ENCODE measurements at regions not wholly inside any gene's neighbourhood (a gene's known extent, or its start where the extent isn't known, plus 50 kb on each side); places are given as distances from the start of the nearest gene placed in this dataset.
A peak's percentile ranks its signal among the peaks of the same experiment; 100 is the strongest.

DNA sequence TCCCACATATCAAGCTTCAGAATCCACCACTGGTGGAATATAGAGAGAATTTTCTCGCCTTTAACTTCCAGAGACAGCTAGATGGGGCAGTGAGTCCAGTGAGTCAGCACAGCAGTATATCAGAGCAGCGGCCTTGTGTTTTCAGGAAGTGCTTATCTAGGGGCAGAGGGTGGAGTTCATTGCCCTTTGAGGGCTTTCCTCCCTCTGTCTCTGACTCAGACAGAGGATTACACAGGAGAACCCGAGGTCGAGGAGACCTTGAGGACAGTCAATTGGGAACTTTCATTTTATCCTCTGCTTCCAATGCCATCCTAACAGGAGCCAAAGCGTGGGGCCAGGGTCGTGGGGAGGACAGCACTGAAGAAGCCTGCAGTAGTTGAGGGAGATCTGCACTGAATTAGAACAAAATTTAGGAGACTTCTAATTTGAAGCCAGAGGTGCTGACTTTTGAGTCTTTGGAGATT lies 109.6 kb upstream of the UMPS start:
- peak overlapping the region; percentile 43 for H3K4me2 ChIP-seq

DNA sequence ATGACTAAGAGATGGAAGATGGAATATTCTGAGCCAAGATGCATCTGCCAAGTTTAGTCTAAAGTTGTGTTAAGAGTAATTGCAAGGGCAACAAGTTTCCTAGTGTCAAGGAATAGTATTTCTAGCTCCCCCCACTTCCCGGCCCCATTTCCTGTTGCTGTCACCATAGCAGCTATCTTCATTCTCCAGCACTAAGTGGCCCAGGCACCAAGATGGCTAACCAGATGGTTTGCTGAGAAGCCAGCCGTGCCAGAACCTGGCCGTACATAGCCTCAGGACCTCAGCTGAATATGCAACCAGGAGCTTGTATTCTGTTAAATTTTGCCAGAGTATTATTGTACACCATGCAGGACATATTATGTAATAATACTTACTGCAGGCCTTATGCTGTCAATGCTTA lies 108.8 kb upstream of the UMPS start:
- intact Hi-C loops (cut with micrococcal nuclease; ENCODE audit: unreplicated experiment), result loop anchor here (2.0 kb wide), 1 partner anchor 21 kb away; no protein-coding TSS in a partner anchor
- H3K4me2 ChIP-seq, result no peak overlapping the region
- no peak for TF ChIP-seq EZH2 (IDR thresholded peaks at IDR 0.05; ENCODE audit: low read depth)
- TF ChIP-seq CTCF (conservative IDR thresholded peaks at IDR 0.05), result no peak
- no peak overlapping the region for H3K27ac ChIP-seq
- H3K4me3 ChIP-seq, result no peak overlapping the region
- peaks cover 12% of the 10 kb centered on the region for H3K4me1 ChIP-seq (replicated peaks; ENCODE audit: insufficient read depth)
- CTCF ChIA-PET, result no interaction called here
- POLR2A ChIA-PET (ENCODE audit: unreplicated experiment), result no interaction called here
- no peaks in the 10 kb centered on the region for H3K27me3 ChIP-seq (ENCODE audit: insufficient read depth, low read depth)
- no peaks in the 10 kb centered on the region for H3K36me3 ChIP-seq (ENCODE audit: low read depth)
- no peaks in the 10 kb centered on the region for H4K20me1 ChIP-seq (ENCODE audit: insufficient read depth)
- no peak overlapping the region for H2AFZ ChIP-seq
- no peaks in the 10 kb centered on the region for H3K9me2 ChIP-seq (ENCODE audit: insufficient read depth)
- BruUV-seq (replicated peaks), result no TSS peak
- no peaks in the 10 kb centered on the region for H3K9me3 ChIP-seq (ENCODE audit: insufficient read depth, low read depth)
- H3K79me2 ChIP-seq (ENCODE audit: low read depth), result no peaks in the 10 kb centered on the region
- no peak for DNase-seq
- H3F3A ChIP-seq (ENCODE audit: insufficient read depth, low read depth), result no peaks in the 10 kb centered on the region

More for the DNA sequence above, 109.6 kb upstream of the UMPS start:
- TF ChIP-seq CTCF (conservative IDR thresholded peaks at IDR 0.05), result no peak
- TF ChIP-seq EZH2 (IDR thresholded peaks at IDR 0.05; ENCODE audit: low read depth), result no peak
- H3K36me3 ChIP-seq (ENCODE audit: low read depth), result no peaks in the 10 kb centered on the region
- CTCF ChIA-PET, result interaction anchor here (1.0 to 1.3 kb wide), 2 partner anchors 55 to 68 kb away, joined by 3 to 6 read pairs; no protein-coding TSS in a partner anchor
- no peak overlapping the region for H3K4me3 ChIP-seq
- H3K9me2 ChIP-seq (ENCODE audit: insufficient read depth), result no peaks in the 10 kb centered on the region
- no peaks in the 10 kb centered on the region for H4K20me1 ChIP-seq (ENCODE audit: insufficient read depth)
- H3F3A ChIP-seq (ENCODE audit: insufficient read depth, low read depth), result no peaks in the 10 kb centered on the region
- POLR2A ChIA-PET (ENCODE audit: unreplicated experiment), result no interaction called here
- no peak overlapping the region for H3K27ac ChIP-seq
- H3K9me3 ChIP-seq (ENCODE audit: insufficient read depth, low read depth), result no peaks in the 10 kb centered on the region
- DNase-seq, result peak; percentile 44 to 65
- peaks cover 12% of the 10 kb centered on the region for H3K4me1 ChIP-seq (replicated peaks; ENCODE audit: insufficient read depth)
- intact Hi-C loops (cut with micrococcal nuclease; ENCODE audit: unreplicated experiment), result loop anchor here (1.0 to 2.0 kb wide), 2 partner anchors 20 to 69 kb away; no protein-coding TSS in a partner anchor
- no TSS peak for BruUV-seq (replicated peaks)
- no peaks in the 10 kb centered on the region for H3K79me2 ChIP-seq (ENCODE audit: low read depth)
- H2AFZ ChIP-seq, result no peak overlapping the region
- no peaks in the 10 kb centered on the region for H3K27me3 ChIP-seq (ENCODE audit: insufficient read depth, low read depth)

DNA sequence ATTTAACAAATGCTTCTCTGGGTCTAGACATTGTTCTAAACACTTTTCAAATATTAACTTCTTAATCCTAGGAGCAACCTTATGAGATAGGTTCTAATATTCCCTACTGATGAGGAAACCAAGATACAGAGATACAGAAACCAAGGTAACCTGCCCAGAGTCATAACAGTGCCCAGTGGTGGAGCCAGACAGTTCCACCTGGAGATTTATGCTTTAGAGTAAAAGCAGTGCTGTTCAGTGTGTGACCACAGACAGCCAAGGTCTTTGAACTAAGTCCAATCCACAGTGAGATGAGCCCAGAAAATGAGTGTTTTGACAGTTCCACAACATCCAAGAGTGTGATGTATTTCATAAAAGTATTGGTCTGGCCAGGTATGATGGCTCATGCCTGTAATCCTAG lies 105.2 kb upstream of the UMPS start:
- H2AFZ ChIP-seq, result no peak overlapping the region
- no TSS peak for BruUV-seq (replicated peaks)
- H3F3A ChIP-seq (ENCODE audit: insufficient read depth, low read depth), result peaks cover 7% of the 10 kb centered on the region; the same call in 1 of the 2 replicates
- CTCF ChIA-PET, result no interaction called here
- H3K27me3 ChIP-seq (ENCODE audit: insufficient read depth, low read depth), result no peaks in the 10 kb centered on the region
- POLR2A ChIA-PET (ENCODE audit: unreplicated experiment), result no interaction called here
- intact Hi-C loops (cut with micrococcal nuclease; ENCODE audit: unreplicated experiment), result no loop called here
- no peaks in the 10 kb centered on the region for H3K36me3 ChIP-seq (ENCODE audit: low read depth)
- H3K9me3 ChIP-seq (ENCODE audit: insufficient read depth, low read depth), result no peaks in the 10 kb centered on the region
- no peak overlapping the region for H3K4me2 ChIP-seq
- no peaks in the 10 kb centered on the region for H3K9me2 ChIP-seq (ENCODE audit: insufficient read depth)
- H3K27ac ChIP-seq, result no peak overlapping the region
- TF ChIP-seq CTCF (conservative IDR thresholded peaks at IDR 0.05), result no peak
- TF ChIP-seq EZH2 (IDR thresholded peaks at IDR 0.05; ENCODE audit: low read depth), result no peak
- H3K4me3 ChIP-seq, result no peak overlapping the region
- no peaks in the 10 kb centered on the region for H4K20me1 ChIP-seq (ENCODE audit: insufficient read depth)
- DNase-seq, result no peak
- no peaks in the 10 kb centered on the region for H3K79me2 ChIP-seq (ENCODE audit: low read depth)
- H3K4me1 ChIP-seq (replicated peaks; ENCODE audit: insufficient read depth), result peaks cover 21% of the 10 kb centered on the region
